H9 (cell line): ENCODE measurements at regions not wholly inside any gene's neighbourhood (a gene's known extent, or its start where the extent isn't known, plus 50 kb on each side); places are given as distances from the start of the nearest gene placed in this dataset.
A peak's percentile ranks its signal among the peaks of the same experiment; 100 is the strongest.

Experiments
- DNase-seq: peaks from one replicate; pipeline ENCODE4 v3.0.0-alpha.2; 2017
- H2AFZ ChIP-seq: one replicate; pipeline ENCODE4 v1.6.1; 2013; ENCODE audit warnings: mild to moderate bottlenecking, low read length, control low read depth, moderate library complexity
- H2AK5ac ChIP-seq: 2 replicates; pipeline ENCODE4 v1.6.1; 2013; ENCODE audit warnings: low read length, control low read depth, mixed read lengths; ENCODE audit not compliant: insufficient read length
- H2BK120ac ChIP-seq: one replicate; pipeline ENCODE4 v1.6.1; 2013; ENCODE audit warnings: low read depth, mild to moderate bottlenecking, low read length, control low read depth, inconsistent platforms; ENCODE audit not compliant: poor library complexity, severe bottlenecking
- H2BK12ac ChIP-seq: 2 replicates; pipeline ENCODE4 v1.6.1; 2013; ENCODE audit warnings: low read length, control low read depth, mixed read lengths, low read depth; ENCODE audit not compliant: insufficient read length
- H2BK15ac ChIP-seq: 2 replicates; pipeline ENCODE4 v1.6.1; 2013; ENCODE audit warnings: low read depth, low read length, control low read depth
- H2BK20ac ChIP-seq: one replicate; pipeline ENCODE4 v1.6.1; 2013; ENCODE audit warnings: low read depth, mild to moderate bottlenecking, low read length, control low read depth, inconsistent platforms; ENCODE audit not compliant: poor library complexity, severe bottlenecking
- H2BK5ac ChIP-seq: 2 replicates; pipeline ENCODE4 v1.6.1; 2013; ENCODE audit warnings: low read length, control low read depth, mixed read lengths; ENCODE audit not compliant: insufficient read length
- H3K14ac ChIP-seq: 2 replicates; pipeline ENCODE4 v1.6.1; 2013; ENCODE audit warnings: low read length, control low read depth; ENCODE audit not compliant: insufficient read depth
- H3K18ac ChIP-seq: 2 replicates; pipeline ENCODE4 v1.6.1; 2013; ENCODE audit warnings: low read depth, mild to moderate bottlenecking, mixed read lengths, low read length, control low read depth; ENCODE audit not compliant: insufficient read length
- H3K23ac ChIP-seq: 2 replicates; pipeline ENCODE4 v1.6.1; 2013; ENCODE audit warnings: low read length, control low read depth, mixed read lengths, low read depth; ENCODE audit not compliant: insufficient read length
- H3K23me2 ChIP-seq: 2 replicates; pipeline ENCODE4 v1.6.1; 2013; ENCODE audit warnings: low read depth, mild to moderate bottlenecking, mixed read lengths, low read length, control low read depth; ENCODE audit not compliant: insufficient read length, poor library complexity, severe bottlenecking
- H3K27ac ChIP-seq: 2 replicates; pipeline ENCODE4 v1.5.1; 2013; ENCODE audit warnings: low read length, control low read depth, mixed read lengths, low read depth; ENCODE audit not compliant: insufficient read length
- H3K27me3 ChIP-seq: 2 replicates; pipeline ENCODE4 v1.6.1; 2013; ENCODE audit warnings: low read length, control low read depth, inconsistent platforms; ENCODE audit not compliant: insufficient read depth
- H3K4ac ChIP-seq: 2 replicates; pipeline ENCODE4 v1.6.1; 2013; ENCODE audit warnings: low read depth, mild to moderate bottlenecking, control low read depth, inconsistent platforms, low read length, moderate library complexity
- H3K4me1 ChIP-seq: 2 replicates; pipeline ENCODE4 v1.6.1; 2013; ENCODE audit warnings: low read length, control low read depth, inconsistent platforms; ENCODE audit not compliant: insufficient read depth
- H3K4me2 ChIP-seq: 2 replicates; pipeline ENCODE4 v1.6.1; 2013; ENCODE audit warnings: low read length, control low read depth, mixed read lengths; ENCODE audit not compliant: insufficient read length, insufficient read depth
- H3K56ac ChIP-seq: 2 replicates; pipeline ENCODE4 v1.6.1; 2013; ENCODE audit warnings: low read depth, mild to moderate bottlenecking, mixed read lengths, low read length, control low read depth; ENCODE audit not compliant: insufficient read length
- H3K79me1 ChIP-seq: 2 replicates; pipeline ENCODE4 v1.6.1; 2013; ENCODE audit warnings: low read depth, mild to moderate bottlenecking, moderate library complexity, low read length, control low read depth, inconsistent platforms; ENCODE audit not compliant: insufficient read depth, poor library complexity, severe bottlenecking
- H3K79me2 ChIP-seq: 2 replicates; pipeline ENCODE4 v1.6.1; 2013; ENCODE audit warnings: low read length, control low read depth, inconsistent platforms; ENCODE audit not compliant: insufficient read depth
- H3K9ac ChIP-seq: 2 replicates; pipeline ENCODE4 v1.6.1; 2013; ENCODE audit warnings: low read length, control low read depth, mixed read lengths; ENCODE audit not compliant: insufficient read length; ENCODE audit errors: extremely low read depth
- H3K9me3 ChIP-seq: one replicate; pipeline ENCODE4 v1.6.1; 2013; ENCODE audit warnings: low read depth, low read length, inconsistent platforms; ENCODE audit not compliant: control insufficient read depth
- H3T11ph ChIP-seq: one replicate; pipeline ENCODE4 v1.6.1; 2013; ENCODE audit warnings: mild to moderate bottlenecking, low read length, control low read depth, inconsistent platforms
- H4K20me1 ChIP-seq: one replicate; pipeline ENCODE4 v1.6.1; 2013; ENCODE audit not compliant: control insufficient read depth, insufficient read length, insufficient read depth
- H4K5ac ChIP-seq: 2 replicates; pipeline ENCODE4 v1.6.1; 2013; ENCODE audit warnings: low read depth, mild to moderate bottlenecking, mixed read lengths, low read length, control low read depth; ENCODE audit not compliant: insufficient read length
- H4K8ac ChIP-seq: replicated peaks from 2 replicates; pipeline ENCODE4 v1.6.1; 2013; ENCODE audit warnings: low read length, control low read depth, mixed read lengths, low read depth; ENCODE audit not compliant: insufficient read length
- H4K91ac ChIP-seq: 2 replicates; pipeline ENCODE4 v1.6.1; 2013; ENCODE audit warnings: low read depth, mild to moderate bottlenecking, moderate library complexity, mixed read lengths, low read length, control low read depth; ENCODE audit not compliant: insufficient read length
- H3K27ac Mint-ChIP-seq, 3 experiments: 2 replicates in 2 of 3; 3 replicates in 1 of 3; pipeline ENCODE4 v1.8.0; 2020 to 2021; ENCODE audit warnings: mixed read lengths in 3 of 3, mild to moderate bottlenecking in 1 of 3, moderate library complexity in 1 of 3
- H3K27me3 Mint-ChIP-seq: 2 replicates; pipeline ENCODE4 v1.8.0; 2021; ENCODE audit warnings: low read depth, mild to moderate bottlenecking, moderate library complexity, mixed read lengths
- H3K36me3 Mint-ChIP-seq, 3 experiments: 2 replicates in 2 of 3; 3 replicates in 1 of 3; pipeline ENCODE4 v1.8.0; 2020 to 2021; ENCODE audit warnings: low read depth in 3 of 3, mixed read lengths in 3 of 3; ENCODE audit not compliant: insufficient read depth in 1 of 3
- H3K4me1 Mint-ChIP-seq, 2 experiments: 2 replicates each; pipeline ENCODE4 v1.8.0; 2020; ENCODE audit warnings: mixed read lengths in 2 of 2
- H3K4me3 Mint-ChIP-seq, 2 experiments: 2 replicates in 1 of 2; 3 replicates in 1 of 2; pipeline ENCODE4 v1.8.0; 2020 to 2021; ENCODE audit warnings: mild to moderate bottlenecking in 2 of 2, mixed read lengths in 2 of 2, moderate library complexity in 1 of 2
- H3K9me3 Mint-ChIP-seq, 2 experiments: 2 replicates in 1 of 2; 3 replicates in 1 of 2; pipeline ENCODE4 v1.8.0; 2020; ENCODE audit warnings: mild to moderate bottlenecking in 2 of 2, mixed read lengths in 2 of 2, moderate library complexity in 1 of 2
- WGBS: extraction: QIAGEN DNeasy Blood & Tissue Kit; methylation state at CpG from one replicate; pipeline ENCODE4 v1.1.7; 2013; ENCODE audit warnings: missing lambda C conversion rate, low lambda C conversion rate, mixed read lengths; ENCODE audit not compliant: insufficient read length; ENCODE audit errors: extremely low coverage; 5-methylcytosine and 5-hydroxymethylcytosine counted together
- TF ChIP-seq, protein P1 (sequence below): fragments of 200-600 bp; sonication (generic); conservative IDR thresholded peaks from 3 replicates; pipeline ENCODE4 v1.8.0; 2021; ENCODE audit warnings: antibody characterized with exemption, mild to moderate bottlenecking

- no peak overlapping the region for H2BK12ac ChIP-seq
- no peak overlapping the region for H2BK20ac ChIP-seq
- H4K91ac ChIP-seq: no peak overlapping the region
- H4K5ac ChIP-seq: no peak overlapping the region
- TF ChIP-seq, protein P1, sequence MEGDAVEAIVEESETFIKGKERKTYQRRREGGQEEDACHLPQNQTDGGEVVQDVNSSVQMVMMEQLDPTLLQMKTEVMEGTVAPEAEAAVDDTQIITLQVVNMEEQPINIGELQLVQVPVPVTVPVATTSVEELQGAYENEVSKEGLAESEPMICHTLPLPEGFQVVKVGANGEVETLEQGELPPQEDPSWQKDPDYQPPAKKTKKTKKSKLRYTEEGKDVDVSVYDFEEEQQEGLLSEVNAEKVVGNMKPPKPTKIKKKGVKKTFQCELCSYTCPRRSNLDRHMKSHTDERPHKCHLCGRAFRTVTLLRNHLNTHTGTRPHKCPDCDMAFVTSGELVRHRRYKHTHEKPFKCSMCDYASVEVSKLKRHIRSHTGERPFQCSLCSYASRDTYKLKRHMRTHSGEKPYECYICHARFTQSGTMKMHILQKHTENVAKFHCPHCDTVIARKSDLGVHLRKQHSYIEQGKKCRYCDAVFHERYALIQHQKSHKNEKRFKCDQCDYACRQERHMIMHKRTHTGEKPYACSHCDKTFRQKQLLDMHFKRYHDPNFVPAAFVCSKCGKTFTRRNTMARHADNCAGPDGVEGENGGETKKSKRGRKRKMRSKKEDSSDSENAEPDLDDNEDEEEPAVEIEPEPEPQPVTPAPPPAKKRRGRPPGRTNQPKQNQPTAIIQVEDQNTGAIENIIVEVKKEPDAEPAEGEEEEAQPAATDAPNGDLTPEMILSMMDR: no peak
- no peak overlapping the region for H4K8ac ChIP-seq
- H3K23ac ChIP-seq: no peak overlapping the region
- no peak overlapping the region for H2AFZ ChIP-seq
- H2BK5ac ChIP-seq: no peak overlapping the region
- H2BK15ac ChIP-seq: no peak overlapping the region
- H3K27me3 ChIP-seq: no peaks in the 10 kb centered on the region
- no peaks in the 10 kb centered on the region for H3K79me2 ChIP-seq
- no peak overlapping the region for H3K4me2 ChIP-seq
- H3K4ac ChIP-seq: no peak overlapping the region
- H3K14ac ChIP-seq: peak overlapping the region; percentile 21; the same call in 1 of the 2 replicates
- no peaks in the 10 kb centered on the region for H3K4me1 ChIP-seq
- H3K9me3 ChIP-seq: no peaks in the 10 kb centered on the region
- H3K36me3 Mint-ChIP-seq: peaks cover 0 to 7% (median 4%) of the 10 kb centered on the region in 3 experiments; a peak in 2 of 7 replicates
- H3K18ac ChIP-seq: peak overlapping the region; percentile 15
- no peaks in the 10 kb centered on the region for H3K79me1 ChIP-seq
- H3K27ac Mint-ChIP-seq: peak overlapping the region in 2 of 3 experiments; percentile 38 to 46; a peak in 1 of 7 replicates
- no peak overlapping the region for H3K4me3 Mint-ChIP-seq
- no peak overlapping the region for H3K56ac ChIP-seq
- no peaks in the 10 kb centered on the region for H4K20me1 ChIP-seq
- H3K27me3 Mint-ChIP-seq: peaks cover 2% of the 10 kb centered on the region
- H3K27ac ChIP-seq: no peak overlapping the region
- peaks cover 4 to 6% of the 10 kb centered on the region in 2 experiments; a peak in 3 of 4 replicates for H3K4me1 Mint-ChIP-seq
- no peak overlapping the region for H3T11ph ChIP-seq
- H3K23me2 ChIP-seq: no peaks in the 10 kb centered on the region
- WGBS: no CpG with 5 or more reads among the region's 29 CpGs
- peaks cover 4 to 10% of the 10 kb centered on the region in 2 experiments; a peak in 4 of 5 replicates for H3K9me3 Mint-ChIP-seq
- DNase-seq: peak; percentile 55
- no peak overlapping the region for H3K9ac ChIP-seq
- no peak overlapping the region for H2BK120ac ChIP-seq
- no peak overlapping the region for H2AK5ac ChIP-seq
Observed at GRCh38 chr16:86953631-86954391, 363.4 kb downstream of the C16orf95 start.
